OCI-LY7 (cell line): ENCODE measurements at regions not wholly inside any gene's neighbourhood (a gene's known extent, or its start where the extent isn't known, plus 50 kb on each side); places are given as distances from the start of the nearest gene placed in this dataset.

ENCODE experiments used
- BruUV-seq: library from RNA; stranded (reverse); fragments of 400-500 nt; replicated peaks from 2 replicates; lab custom pipeline; 2021; lab: Mats Ljungman, UMichigan
- CTCF ChIA-PET: fragments of 300-600 bp; sonication (Branson Sonifier 250); formaldehyde crosslinking; loops from one replicate; lab custom pipeline; 2022; ENCODE audit warnings: antibody characterized with exemption; ENCODE audit not compliant: unreplicated experiment; lab: Charles Lee
- POLR2A ChIA-PET: fragments of 300-600 bp; sonication (Branson Sonifier 250); formaldehyde crosslinking; loops from one replicate; lab custom pipeline; 2022; ENCODE audit warnings: antibody characterized with exemption; lab: Charles Lee
- DNase-seq: peaks from one replicate; pipeline ENCODE4 v3.0.0-alpha.2; 2015; ENCODE audit warnings: low spot score
- H2AFZ ChIP-seq: fragments of 200-600 bp; sonication (generic), shearing (Covaris generic); 2 replicates; pipeline ENCODE4 v1.6.1; 2014; ENCODE audit warnings: mild to moderate bottlenecking, antibody characterized with exemption, low read length, moderate library complexity
- H3K27ac ChIP-seq: fragments of 200-600 bp; sonication (generic); 2 replicates; pipeline ENCODE4 v1.5.1; 2014; ENCODE audit warnings: mixed run types, low read depth, mild to moderate bottlenecking, moderate library complexity, low read length, inconsistent platforms; ENCODE audit not compliant: poor library complexity, severe bottlenecking
- H3K36me3 ChIP-seq: fragments of 200-600 bp; sonication (generic); 2 replicates; pipeline ENCODE4 v1.6.1; 2014; ENCODE audit warnings: mild to moderate bottlenecking, antibody characterized with exemption, low read length, moderate library complexity, mixed read lengths; ENCODE audit not compliant: insufficient read depth
- H3K4me1 ChIP-seq: fragments of 200-600 bp; sonication (generic); 2 replicates; pipeline ENCODE4 v1.5.1; 2014; ENCODE audit warnings: mild to moderate bottlenecking, low read length; ENCODE audit not compliant: insufficient read depth, poor library complexity, severe bottlenecking
- H3K4me2 ChIP-seq: fragments of 200-600 bp; sonication (generic); 2 replicates; pipeline ENCODE4 v1.6.1; 2014; ENCODE audit warnings: mild to moderate bottlenecking, low read length
- H3K4me3 ChIP-seq: fragments of 200-600 bp; sonication (generic); 2 replicates; pipeline ENCODE4 v1.5.1; 2014; ENCODE audit warnings: mild to moderate bottlenecking, low read depth, low read length; ENCODE audit not compliant: poor library complexity, severe bottlenecking
- H3K79me2 ChIP-seq: fragments of 200-600 bp; sonication (generic); 2 replicates; pipeline ENCODE4 v1.6.1; 2016; ENCODE audit warnings: low read depth, mild to moderate bottlenecking, low read length, moderate library complexity, mixed read lengths; ENCODE audit not compliant: insufficient read depth
- H3K9me2 ChIP-seq: fragments of 200-600 bp; sonication (generic); 2 replicates; pipeline ENCODE4 v1.6.1; 2016; ENCODE audit warnings: mild to moderate bottlenecking, low read length, mixed read lengths; ENCODE audit not compliant: insufficient read depth
- H3K9me3 ChIP-seq: fragments of 200-600 bp; sonication (generic); 2 replicates; pipeline ENCODE4 v1.6.1; 2014; ENCODE audit warnings: mild to moderate bottlenecking, mixed run types, low read length, mixed read lengths
- H4K20me1 ChIP-seq: fragments of 200-600 bp; sonication (generic); 2 replicates; pipeline ENCODE4 v1.6.1; 2014; ENCODE audit warnings: mild to moderate bottlenecking, antibody characterized with exemption, low read length, moderate library complexity, mixed read lengths; ENCODE audit not compliant: insufficient read depth
- EZH2phosphoT487 ChIP-seq: fragments of 200-600 bp; sonication (generic); IDR thresholded peaks from 2 replicates; pipeline ENCODE4 v1.6.1; 2018; ENCODE audit warnings: low read depth, borderline replicate concordance, mild to moderate bottlenecking, mixed run types, antibody characterized with exemption, low read length, moderate library complexity, mixed read lengths
- intact Hi-C: fragments of 100-400 bp; cut with micrococcal nuclease; formaldehyde crosslinking; loops from one replicate; pipeline ENCODE4 v1.10.0; 2022; ENCODE audit not compliant: unreplicated experiment
- TF ChIP-seq, protein P1 (sequence below): fragments of 200-600 bp; sonication (generic); conservative IDR thresholded peaks from 2 replicates; pipeline ENCODE4 v1.5.1; 2014; ENCODE audit warnings: mild to moderate bottlenecking, antibody characterized with exemption, low read length, moderate library complexity, mixed read lengths

DNA sequence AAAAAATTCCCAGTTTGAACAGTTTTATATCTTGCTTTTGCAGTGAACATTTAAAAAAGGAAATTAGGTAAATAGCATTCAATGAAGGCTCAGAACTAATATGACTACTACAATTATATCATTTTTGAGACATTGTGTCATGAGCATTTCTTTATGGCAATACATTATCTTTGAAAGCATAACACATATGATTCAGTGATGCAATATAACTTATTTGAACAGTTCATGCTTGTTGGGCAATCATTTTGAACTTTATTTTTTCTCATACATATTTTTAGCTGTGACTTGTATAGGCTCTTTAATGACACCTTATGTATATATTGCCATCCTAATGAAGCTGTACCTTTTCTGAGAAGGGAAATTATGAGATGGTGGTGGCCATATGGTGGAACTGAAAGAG lies 828.6 kb upstream of the NR2F2 start:
- TF ChIP-seq EZH2phosphoT487, result no peak
- TF ChIP-seq, protein P1, sequence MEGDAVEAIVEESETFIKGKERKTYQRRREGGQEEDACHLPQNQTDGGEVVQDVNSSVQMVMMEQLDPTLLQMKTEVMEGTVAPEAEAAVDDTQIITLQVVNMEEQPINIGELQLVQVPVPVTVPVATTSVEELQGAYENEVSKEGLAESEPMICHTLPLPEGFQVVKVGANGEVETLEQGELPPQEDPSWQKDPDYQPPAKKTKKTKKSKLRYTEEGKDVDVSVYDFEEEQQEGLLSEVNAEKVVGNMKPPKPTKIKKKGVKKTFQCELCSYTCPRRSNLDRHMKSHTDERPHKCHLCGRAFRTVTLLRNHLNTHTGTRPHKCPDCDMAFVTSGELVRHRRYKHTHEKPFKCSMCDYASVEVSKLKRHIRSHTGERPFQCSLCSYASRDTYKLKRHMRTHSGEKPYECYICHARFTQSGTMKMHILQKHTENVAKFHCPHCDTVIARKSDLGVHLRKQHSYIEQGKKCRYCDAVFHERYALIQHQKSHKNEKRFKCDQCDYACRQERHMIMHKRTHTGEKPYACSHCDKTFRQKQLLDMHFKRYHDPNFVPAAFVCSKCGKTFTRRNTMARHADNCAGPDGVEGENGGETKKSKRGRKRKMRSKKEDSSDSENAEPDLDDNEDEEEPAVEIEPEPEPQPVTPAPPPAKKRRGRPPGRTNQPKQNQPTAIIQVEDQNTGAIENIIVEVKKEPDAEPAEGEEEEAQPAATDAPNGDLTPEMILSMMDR, result no peak
- H3K9me2 ChIP-seq, result no peaks in the 10 kb centered on the region
- no peak overlapping the region for H3K27ac ChIP-seq
- no peaks in the 10 kb centered on the region for H3K9me3 ChIP-seq
- BruUV-seq, result no TSS peak
- no peaks in the 10 kb centered on the region for H4K20me1 ChIP-seq
- H3K4me1 ChIP-seq, result no peaks in the 10 kb centered on the region
- DNase-seq, result no peak
- no peaks in the 10 kb centered on the region for H3K79me2 ChIP-seq
- no peak overlapping the region for H2AFZ ChIP-seq
- no peak overlapping the region for H3K4me2 ChIP-seq
- intact Hi-C loops, result no loop called here
- ChIA-PET CTCF (no interaction called here), POLR2A (no interaction called here)
- H3K4me3 ChIP-seq, result no peak overlapping the region
- no peaks in the 10 kb centered on the region for H3K36me3 ChIP-seq

DNA sequence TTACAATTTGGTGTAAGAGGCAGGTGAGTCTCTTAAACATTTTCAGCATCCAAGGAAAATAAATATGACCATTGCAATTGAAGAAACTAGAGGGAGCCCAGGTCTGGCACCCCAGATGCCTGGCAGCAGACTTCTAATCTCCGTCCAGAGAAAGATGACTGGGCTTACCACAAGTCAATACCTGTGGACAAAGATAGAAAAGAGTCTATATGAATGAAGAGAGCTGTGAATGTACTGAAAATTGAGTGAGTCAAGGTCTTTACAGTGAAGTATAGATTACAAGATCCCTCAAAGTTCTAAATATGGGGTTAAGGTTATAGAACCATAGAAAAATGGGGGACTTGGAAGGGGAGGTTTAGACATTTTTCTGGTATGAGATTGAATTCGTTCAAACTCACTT lies 827.4 kb upstream of the NR2F2 start:
- H4K20me1 ChIP-seq, result no peaks in the 10 kb centered on the region
- no peak overlapping the region for H3K4me3 ChIP-seq
- no peak overlapping the region for H3K27ac ChIP-seq
- POLR2A ChIA-PET, result no interaction called here
- CTCF ChIA-PET, result no interaction called here
- H3K4me2 ChIP-seq, result no peak overlapping the region
- no peaks in the 10 kb centered on the region for H3K9me2 ChIP-seq
- no peaks in the 10 kb centered on the region for H3K79me2 ChIP-seq
- BruUV-seq, result no TSS peak
- H3K36me3 ChIP-seq, result no peaks in the 10 kb centered on the region
- intact Hi-C loops, result no loop called here
- no peaks in the 10 kb centered on the region for H3K4me1 ChIP-seq
- TF ChIP-seq EZH2phosphoT487, result no peak
- no peaks in the 10 kb centered on the region for H3K9me3 ChIP-seq
- no peak overlapping the region for H2AFZ ChIP-seq
- no peak for DNase-seq

DNA sequence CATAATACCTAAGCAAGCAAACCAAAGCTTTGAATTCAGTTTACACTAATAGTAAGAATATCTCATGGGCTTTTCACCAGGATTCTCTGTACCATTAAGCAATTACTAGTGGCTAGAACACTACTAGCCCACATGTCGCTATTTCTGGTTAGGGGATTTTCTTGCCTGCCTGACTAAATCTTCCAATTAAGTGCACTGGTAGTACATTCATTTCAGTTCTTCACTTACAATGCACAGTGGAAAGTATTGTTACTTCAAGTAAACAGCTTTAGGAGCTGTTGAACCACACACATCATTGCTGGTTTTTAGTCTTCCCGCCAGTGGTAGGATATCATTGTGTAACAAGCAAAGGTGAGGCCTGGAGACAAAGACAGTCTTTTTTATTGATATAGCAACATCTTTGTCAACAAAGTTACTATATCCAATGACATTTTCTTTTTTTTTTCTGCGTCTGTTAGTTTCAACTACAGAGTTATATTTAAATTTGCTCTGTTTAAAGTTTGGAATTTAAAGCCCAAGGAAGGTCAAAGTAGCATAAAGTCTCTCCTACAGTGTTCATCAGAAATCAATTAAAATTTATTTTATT lies 826.8 kb upstream of the NR2F2 start:
- Histone ChIP-seq H3K27ac (no peak overlapping the region), H3K4me3 (no peak overlapping the region), H3K4me2 (no peak overlapping the region), H3K79me2 (no peaks in the 10 kb centered on the region), H3K36me3 (no peaks in the 10 kb centered on the region), H3K9me2 (no peaks in the 10 kb centered on the region), H3K4me1 (no peaks in the 10 kb centered on the region), H4K20me1 (no peaks in the 10 kb centered on the region), H3K9me3 (no peaks in the 10 kb centered on the region), H2AFZ (no peak overlapping the region)
- TF ChIP-seq EZH2phosphoT487, result no peak
- TF ChIP-seq, protein P1, result no peak
- ChIA-PET POLR2A (no interaction called here), CTCF (no interaction called here)
- DNase-seq, result no peak
- BruUV-seq, result no TSS peak
- intact Hi-C loops, result no loop called here
